Erythroblast (primary cell): ENCODE measurements at regions not wholly inside any gene's neighbourhood (a gene's known extent, or its start where the extent isn't known, plus 50 kb on each side); places are given as distances from the start of the nearest gene placed in this dataset.

ENCODE experiments used
- GATA1 ChIP-seq: IDR thresholded peaks from 2 replicates; pipeline ENCODE4 v1.6.1; 2011; ENCODE audit warnings: low read depth, mild to moderate bottlenecking, control low read depth, low read length, moderate library complexity
- POLR2A ChIP-seq: IDR thresholded peaks from 2 replicates; pipeline ENCODE4 v1.6.1; 2011; ENCODE audit warnings: mild to moderate bottlenecking, low read length

DNA sequence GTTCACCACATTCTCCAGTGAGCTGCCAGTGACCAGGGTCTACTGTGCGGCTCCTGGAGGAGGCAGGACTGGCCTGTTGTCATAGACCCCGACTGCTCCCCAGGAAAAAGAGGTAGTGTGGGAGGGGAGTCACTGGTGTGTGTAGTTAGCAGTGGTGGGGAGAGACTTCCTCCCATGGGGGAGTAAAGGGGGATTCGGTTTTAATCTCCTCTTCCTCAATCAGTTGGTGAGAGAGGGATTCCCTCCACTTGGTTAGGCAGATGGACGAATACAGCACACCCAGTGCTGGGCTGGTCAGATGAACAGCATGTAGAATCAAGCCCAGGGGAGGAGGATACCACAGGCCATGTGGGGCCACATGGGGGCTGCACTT lies 207.6 kb upstream of the S1PR3 start:
- TF ChIP-seq POLR2A (no peak), GATA1 (no peak)
